Esophagus squamous epithelium (tissue), 5 donors: ENCODE measurements at regions not wholly inside any gene's neighbourhood (a gene's known extent, or its start where the extent isn't known, plus 50 kb on each side); places are given as distances from the start of the nearest gene placed in this dataset.

Source experiments
- DNase-seq: peaks from one replicate; lab custom pipeline; 2025; lab: John Stamatoyannopoulos, UW
- H3K27ac ChIP-seq, 4 donors: fragments of 200-600 bp; sonication (generic); one replicate each; pipeline ENCODE4 v1.5.1; 2016 to 2019; ENCODE audit warnings: mild to moderate bottlenecking in 1 of 4
- H3K27me3 ChIP-seq, 4 donors: fragments of 200-600 bp; sonication (generic); 1 replicate in 3 of 4; 2 replicates in 1 of 4; pipeline versions ENCODE4 v1.5.1 to v1.6.0; 2017 to 2021; ENCODE audit warnings: antibody characterized with exemption in 1 of 4
- H3K36me3 ChIP-seq, 3 donors: fragments of 200-600 bp; sonication (generic); one replicate each; pipeline ENCODE4 v1.5.1; 2016 to 2019
- H3K4me1 ChIP-seq, 3 donors: fragments of 200-600 bp; sonication (generic); one replicate each; pipeline ENCODE4 v1.5.1; 2017 to 2019
- H3K4me3 ChIP-seq, 4 donors: fragments of 200-600 bp; sonication (generic); 1 replicate in 3 of 4; 2 replicates in 1 of 4; pipeline ENCODE4 v1.5.1; 2016 to 2019; ENCODE audit warnings: mild to moderate bottlenecking in 2 of 4, moderate library complexity in 1 of 4
- H3K9me3 ChIP-seq, 3 donors: fragments of 200-600 bp; sonication (generic); one replicate each; pipeline ENCODE4 v1.5.1; 2016 to 2019
- CTCF ChIP-seq, 6 experiments: fragments of 450-650 bp in 4 of 6; fragments of 200-600 bp in 2 of 6; sonication (generic) in 2 of 6; IDR thresholded peaks; one replicate each; pipeline ENCODE4 v1.5.1; 2016 to 2019; ENCODE audit warnings: antibody characterized with exemption in 6 of 6, mild to moderate bottlenecking in 4 of 6, moderate library complexity in 4 of 6
- POLR2A ChIP-seq, 4 donors: fragments of 450-650 bp; IDR thresholded peaks; one replicate each; pipeline ENCODE4 v1.6.1; 2017; ENCODE audit warnings: antibody characterized with exemption in 4 of 4, mild to moderate bottlenecking in 4 of 4, moderate library complexity in 3 of 4
- WGBS, 2 donors: methylation state at CpG; one replicate each; pipeline ENCODE4 v1.1.5; 2018; 5-methylcytosine and 5-hydroxymethylcytosine counted together
- intact Hi-C: fragments of 100-400 bp; cut with DNase I; formaldehyde crosslinking; loops from one replicate; pipeline ENCODE4 v1.15.0; 2022
- donor health status: DM: yes; HTN: yes; CAD: no.

GRCh38 chr3:21357241-21357640, 393.8 kb downstream of the ZNF385D start:
- intact Hi-C loops = no loop called here
- WGBS, 2 donors = 48 to 73% methylated on average over 2 of the region's 2 CpGs

DNA sequence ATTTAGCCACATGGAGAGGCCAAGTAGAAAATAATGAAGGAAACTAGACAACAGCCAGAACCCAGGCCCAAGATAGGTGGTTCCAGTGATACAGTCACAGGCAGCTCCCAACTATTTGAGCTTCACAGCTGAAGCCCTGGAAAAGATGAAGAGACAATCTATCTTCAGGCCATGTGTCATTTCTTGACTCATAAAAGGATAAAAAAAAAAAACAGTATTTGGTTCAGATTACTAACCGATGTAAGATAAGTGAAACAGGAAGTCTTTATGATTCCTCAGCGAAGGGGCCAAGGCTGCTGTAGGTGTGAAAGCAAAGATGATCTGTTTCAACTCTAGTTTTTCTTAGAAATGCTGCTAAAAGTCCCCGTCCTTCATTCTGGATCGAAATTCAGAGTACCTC, 394.6 kb downstream of the ZNF385D start:
- Histone ChIP-seq H3K4me1 (no peaks in the 10 kb centered on the region), H3K27me3 (no peaks in the 10 kb centered on the region), H3K27ac (no peak overlapping the region), H3K4me3 (no peak overlapping the region), H3K9me3 (no peaks in the 10 kb centered on the region), H3K36me3 (no peaks in the 10 kb centered on the region)
- intact Hi-C loops = no loop called here
- WGBS, 2 donors = 67 to 82% methylated on average over 4 of the region's 4 CpGs
- no peak for DNase-seq
- no peak for TF ChIP-seq CTCF (IDR thresholded peaks at IDR 0.05)
- TF ChIP-seq POLR2A (IDR thresholded peaks at IDR 0.05) = no peak

More at GRCh38 chr3:21357241-21357640, 393.8 kb downstream of the ZNF385D start:
- Histone ChIP-seq H3K9me3 (no peaks in the 10 kb centered on the region), H3K27ac (no peak overlapping the region), H3K27me3 (no peaks in the 10 kb centered on the region), H3K36me3 (no peaks in the 10 kb centered on the region), H3K4me1 (no peaks in the 10 kb centered on the region), H3K4me3 (no peak overlapping the region)
- DNase-seq = no peak
- TF ChIP-seq POLR2A (IDR thresholded peaks at IDR 0.05) = no peak
- TF ChIP-seq CTCF (IDR thresholded peaks at IDR 0.05) = no peak

GRCh38 chr3:21345382-21345976, 405.5 kb downstream of the ZNF385D start:
- intact Hi-C loops = no loop called here
- H3K36me3 ChIP-seq = no peaks in the 10 kb centered on the region
- H3K4me1 ChIP-seq = no peaks in the 10 kb centered on the region
- no peaks in the 10 kb centered on the region for H3K27me3 ChIP-seq
- H3K27ac ChIP-seq = no peak overlapping the region
- no peak overlapping the region for H3K4me3 ChIP-seq
- H3K9me3 ChIP-seq = no peaks in the 10 kb centered on the region
- DNase-seq = no peak
- 67 to 84% methylated on average over 7 of the region's 7 CpGs for WGBS, 2 donors
- no peak for TF ChIP-seq CTCF (IDR thresholded peaks at IDR 0.05)
- TF ChIP-seq POLR2A (IDR thresholded peaks at IDR 0.05) = no peak

DNA sequence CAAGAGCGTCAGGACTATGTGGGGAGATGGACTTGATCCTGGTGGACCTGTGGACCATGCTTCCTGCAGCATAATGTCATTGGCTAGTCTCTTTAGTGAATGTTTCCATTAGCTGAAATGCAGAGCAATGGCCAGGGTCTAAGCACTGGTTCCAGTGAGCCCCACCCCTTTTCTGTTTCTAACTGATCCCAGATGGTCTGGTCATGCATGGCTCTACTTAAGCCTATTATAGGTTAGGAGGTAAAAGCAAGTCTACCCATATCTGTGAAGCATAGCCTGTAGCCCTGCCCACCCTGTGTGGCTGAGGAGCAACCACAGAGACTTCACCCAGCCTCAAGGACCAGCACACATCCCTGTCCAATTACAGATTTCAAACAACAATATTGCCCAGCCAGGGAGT, 419.2 kb downstream of the ZNF385D start:
- Histone ChIP-seq H3K4me1 (peaks cover 0 to 13% (median 0%) of the 10 kb centered on the region in 3 donors), H3K4me3 (no peak overlapping the region), H3K27ac (no peak overlapping the region), H3K36me3 (no peaks in the 10 kb centered on the region), H3K9me3 (no peaks in the 10 kb centered on the region), H3K27me3 (no peaks in the 10 kb centered on the region)
- WGBS, 2 donors = 67 to 87% methylated on average over 1 of the region's 1 CpG
- TF ChIP-seq CTCF (IDR thresholded peaks at IDR 0.05) (no peak), POLR2A (IDR thresholded peaks at IDR 0.05) (no peak)
- no peak for DNase-seq
- intact Hi-C loops = no loop called here

DNA sequence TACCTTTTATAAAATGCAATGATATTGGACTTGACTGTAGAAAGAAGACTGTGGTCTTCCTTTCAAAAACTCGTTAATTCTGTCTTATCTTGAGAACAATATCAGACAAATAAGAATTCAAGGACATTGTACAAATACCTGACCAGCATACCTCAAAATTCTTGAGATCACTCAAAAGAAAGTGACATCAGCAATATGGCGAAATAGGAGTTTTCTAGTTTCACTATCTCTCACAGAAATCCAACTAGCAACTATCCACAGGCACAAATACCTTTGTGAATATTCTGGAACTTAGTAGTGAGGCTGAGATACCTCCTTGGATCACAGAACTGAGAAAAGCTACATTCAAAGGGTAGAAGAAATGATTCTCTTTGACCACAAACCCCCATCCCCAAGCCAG, 419.7 kb downstream of the ZNF385D start:
- Histone ChIP-seq H3K9me3 (no peaks in the 10 kb centered on the region), H3K4me3 (no peak overlapping the region), H3K27me3 (no peaks in the 10 kb centered on the region), H3K36me3 (no peaks in the 10 kb centered on the region), H3K27ac (no peak overlapping the region), H3K4me1 (peaks cover 0 to 18% (median 0%) of the 10 kb centered on the region in 3 donors)
- WGBS, 2 donors = 47 to 55% methylated on average over 2 of the region's 2 CpGs
- TF ChIP-seq CTCF (IDR thresholded peaks at IDR 0.05) = no peak
- no peak for TF ChIP-seq POLR2A (IDR thresholded peaks at IDR 0.05)
- intact Hi-C loops = no loop called here
- DNase-seq = no peak
